Cardiac fibroblast (primary cell): ENCODE measurements at regions not wholly inside any gene's neighbourhood (a gene's known extent, or its start where the extent isn't known, plus 50 kb on each side); places are given as distances from the start of the nearest gene placed in this dataset.

ENCODE experiments used
- DNase-seq, 2 donors: peaks; one replicate each; pipeline versions ENCODE4 v3.0.0 to v3.0.0-alpha.2; 2010; ENCODE audit warnings: low read depth in 2 of 2
- H3K4me3 ChIP-seq, 2 donors: replicated peaks in 1 of 2; 1 replicate in 1 of 2; 2 replicates in 1 of 2; pipeline ENCODE4 v1.5.1; 2011; ENCODE audit warnings: low read depth in 2 of 2, low read length in 2 of 2, mild to moderate bottlenecking in 2 of 2, moderate library complexity in 1 of 2
- TF ChIP-seq, protein P1 (sequence below): IDR thresholded peaks from one replicate; pipeline ENCODE4 v1.5.1; 2011; ENCODE audit warnings: low read depth, mild to moderate bottlenecking, low read length, inconsistent platforms

GRCh38 chr17:12438813-12439586 lies 226.7 kb upstream of the MYOCD start:
- no peak overlapping the region for H3K4me3 ChIP-seq
- DNase-seq, result no peak
- TF ChIP-seq, protein P1, sequence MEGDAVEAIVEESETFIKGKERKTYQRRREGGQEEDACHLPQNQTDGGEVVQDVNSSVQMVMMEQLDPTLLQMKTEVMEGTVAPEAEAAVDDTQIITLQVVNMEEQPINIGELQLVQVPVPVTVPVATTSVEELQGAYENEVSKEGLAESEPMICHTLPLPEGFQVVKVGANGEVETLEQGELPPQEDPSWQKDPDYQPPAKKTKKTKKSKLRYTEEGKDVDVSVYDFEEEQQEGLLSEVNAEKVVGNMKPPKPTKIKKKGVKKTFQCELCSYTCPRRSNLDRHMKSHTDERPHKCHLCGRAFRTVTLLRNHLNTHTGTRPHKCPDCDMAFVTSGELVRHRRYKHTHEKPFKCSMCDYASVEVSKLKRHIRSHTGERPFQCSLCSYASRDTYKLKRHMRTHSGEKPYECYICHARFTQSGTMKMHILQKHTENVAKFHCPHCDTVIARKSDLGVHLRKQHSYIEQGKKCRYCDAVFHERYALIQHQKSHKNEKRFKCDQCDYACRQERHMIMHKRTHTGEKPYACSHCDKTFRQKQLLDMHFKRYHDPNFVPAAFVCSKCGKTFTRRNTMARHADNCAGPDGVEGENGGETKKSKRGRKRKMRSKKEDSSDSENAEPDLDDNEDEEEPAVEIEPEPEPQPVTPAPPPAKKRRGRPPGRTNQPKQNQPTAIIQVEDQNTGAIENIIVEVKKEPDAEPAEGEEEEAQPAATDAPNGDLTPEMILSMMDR, result no peak

DNA sequence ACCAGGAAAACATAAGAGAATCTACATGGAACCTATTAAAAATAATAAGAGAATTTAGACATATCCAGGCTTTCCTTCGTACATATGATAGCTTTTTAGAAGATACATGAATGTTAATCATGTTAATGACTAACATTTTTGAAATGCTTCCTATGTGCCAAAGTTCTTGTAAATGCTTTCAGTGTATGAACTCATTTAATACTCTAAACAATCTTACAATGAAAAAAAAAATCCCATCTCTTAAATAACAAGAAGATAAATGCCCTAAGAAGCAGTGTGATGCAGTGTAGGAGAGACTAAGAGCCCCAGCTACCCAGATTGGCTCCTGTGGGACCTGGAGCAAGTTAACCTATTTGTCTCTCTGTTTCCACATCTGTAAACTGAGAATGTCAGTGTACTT lies 220.4 kb upstream of the MYOCD start:
- TF ChIP-seq, protein P1, result no peak
- peak in 1 of 2 donors; percentile 21 for DNase-seq
- H3K4me3 ChIP-seq, result no peak overlapping the region

- TF ChIP-seq, protein P1, result no peak
- DNase-seq, result no peak
- no peak overlapping the region for H3K4me3 ChIP-seq
These were observed 208.2 kb upstream of the MYOCD start for GRCh38 chr17:12457493-12457892.

- H3K4me3 ChIP-seq, result no peak overlapping the region
- no peak for DNase-seq
- TF ChIP-seq, protein P1, result no peak
These were observed 206.0 kb upstream of the MYOCD start for GRCh38 chr17:12459736-12460135.

- H3K4me3 ChIP-seq, result no peak overlapping the region
- peak; percentile 3 to 53 for DNase-seq
- TF ChIP-seq, protein P1, result no peak
These were observed 202.6 kb upstream of the MYOCD start for GRCh38 chr17:12463102-12463501.

DNA sequence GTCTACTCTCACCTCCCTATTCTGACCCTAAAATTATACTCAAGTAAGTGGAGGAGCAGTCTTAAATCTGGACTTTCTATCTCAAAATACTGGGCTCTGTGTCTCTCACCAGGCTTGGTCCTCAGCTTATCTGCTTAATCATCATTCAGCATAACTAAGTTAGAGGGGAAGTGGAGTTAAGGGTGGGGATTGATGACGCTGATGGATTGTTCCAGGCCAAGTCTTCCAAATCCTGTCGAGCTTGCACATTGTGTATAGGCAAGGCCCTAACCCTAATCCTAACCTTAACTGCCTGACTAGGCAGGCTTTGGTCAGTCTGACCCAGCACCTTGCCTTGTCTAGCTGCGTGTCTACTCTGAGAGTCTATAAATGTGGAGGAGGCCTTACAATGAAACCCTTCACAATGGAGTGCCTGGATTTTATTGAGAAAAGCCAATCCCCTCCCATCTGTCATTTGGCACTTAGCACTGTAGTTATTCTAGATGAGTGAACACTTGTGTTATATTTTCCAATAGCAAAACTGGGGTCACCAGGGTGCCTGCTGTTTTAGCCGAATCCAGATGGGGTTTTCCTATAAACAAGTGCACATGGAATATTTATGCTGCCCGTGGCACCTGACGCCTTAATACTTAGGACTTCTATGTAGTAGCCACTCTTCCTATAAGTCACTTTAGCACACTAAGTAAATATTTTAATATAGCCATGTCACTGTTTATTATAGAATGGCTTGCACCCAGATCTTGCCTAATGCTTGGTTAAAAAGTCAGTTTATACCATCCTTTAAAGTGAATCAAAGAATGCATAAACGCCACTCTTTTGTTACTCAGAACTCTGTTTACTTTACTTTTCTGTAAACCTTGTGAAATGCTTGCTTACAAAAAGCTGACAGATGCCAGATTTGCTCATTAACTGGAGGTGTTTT lies 193.2 kb upstream of the MYOCD start:
- H3K4me3 ChIP-seq, result no peak overlapping the region
- TF ChIP-seq, protein P1, result no peak
- no peak for DNase-seq
